ENCODE measurements at regions not wholly inside any gene's neighbourhood (a gene's known extent, or its start where the extent isn't known, plus 50 kb on each side); places are given as distances from the start of the nearest gene placed in this dataset.
"Not testable (repeated sequence)": the region's sequence is repeated elsewhere in the genome, so short reads cannot be mapped to it uniquely, and the experiment has no call there.

- TF ChIP-seq, protein P1, sequence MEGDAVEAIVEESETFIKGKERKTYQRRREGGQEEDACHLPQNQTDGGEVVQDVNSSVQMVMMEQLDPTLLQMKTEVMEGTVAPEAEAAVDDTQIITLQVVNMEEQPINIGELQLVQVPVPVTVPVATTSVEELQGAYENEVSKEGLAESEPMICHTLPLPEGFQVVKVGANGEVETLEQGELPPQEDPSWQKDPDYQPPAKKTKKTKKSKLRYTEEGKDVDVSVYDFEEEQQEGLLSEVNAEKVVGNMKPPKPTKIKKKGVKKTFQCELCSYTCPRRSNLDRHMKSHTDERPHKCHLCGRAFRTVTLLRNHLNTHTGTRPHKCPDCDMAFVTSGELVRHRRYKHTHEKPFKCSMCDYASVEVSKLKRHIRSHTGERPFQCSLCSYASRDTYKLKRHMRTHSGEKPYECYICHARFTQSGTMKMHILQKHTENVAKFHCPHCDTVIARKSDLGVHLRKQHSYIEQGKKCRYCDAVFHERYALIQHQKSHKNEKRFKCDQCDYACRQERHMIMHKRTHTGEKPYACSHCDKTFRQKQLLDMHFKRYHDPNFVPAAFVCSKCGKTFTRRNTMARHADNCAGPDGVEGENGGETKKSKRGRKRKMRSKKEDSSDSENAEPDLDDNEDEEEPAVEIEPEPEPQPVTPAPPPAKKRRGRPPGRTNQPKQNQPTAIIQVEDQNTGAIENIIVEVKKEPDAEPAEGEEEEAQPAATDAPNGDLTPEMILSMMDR (IDR thresholded peaks at IDR 0.05): not testable (repeated sequence)
- not testable (repeated sequence) for TF ChIP-seq POLR2A (IDR thresholded peaks at IDR 0.05)
Observed at GRCh38 chr4:158089897-158090296, 82.9 kb downstream of the GASK1B start.
